DND-41 (cell line): ENCODE measurements at regions not wholly inside any gene's neighbourhood (a gene's known extent, or its start where the extent isn't known, plus 50 kb on each side); places are given as distances from the start of the nearest gene placed in this dataset.
"Not testable (repeated sequence)": the region's sequence is repeated elsewhere in the genome, so short reads cannot be mapped to it uniquely, and the experiment has no call there.

Experiments used
- CTCF ChIP-seq: IDR thresholded peaks from 2 replicates; pipeline ENCODE4 v1.5.1; 2012; ENCODE audit warnings: borderline replicate concordance, low read length, moderate library complexity, mild to moderate bottlenecking; ENCODE audit not compliant: poor library complexity, severe bottlenecking; ENCODE audit errors: extremely low read depth
- EZH2 ChIP-seq: IDR thresholded peaks from 3 replicates; pipeline ENCODE4 v1.6.1; 2012; ENCODE audit warnings: borderline replicate concordance, low read depth, mild to moderate bottlenecking, moderate library complexity, low read length, inconsistent platforms; ENCODE audit not compliant: severe bottlenecking

- TF ChIP-seq CTCF, EZH2: not testable (repeated sequence)
These were observed 812.0 kb upstream of the EEF2KMT start for GRCh38 chr16:5909556-5909955.
